ENCODE measurements at regions not wholly inside any gene's neighbourhood (a gene's known extent, or its start where the extent isn't known, plus 50 kb on each side); places are given as distances from the start of the nearest gene placed in this dataset.

DNA sequence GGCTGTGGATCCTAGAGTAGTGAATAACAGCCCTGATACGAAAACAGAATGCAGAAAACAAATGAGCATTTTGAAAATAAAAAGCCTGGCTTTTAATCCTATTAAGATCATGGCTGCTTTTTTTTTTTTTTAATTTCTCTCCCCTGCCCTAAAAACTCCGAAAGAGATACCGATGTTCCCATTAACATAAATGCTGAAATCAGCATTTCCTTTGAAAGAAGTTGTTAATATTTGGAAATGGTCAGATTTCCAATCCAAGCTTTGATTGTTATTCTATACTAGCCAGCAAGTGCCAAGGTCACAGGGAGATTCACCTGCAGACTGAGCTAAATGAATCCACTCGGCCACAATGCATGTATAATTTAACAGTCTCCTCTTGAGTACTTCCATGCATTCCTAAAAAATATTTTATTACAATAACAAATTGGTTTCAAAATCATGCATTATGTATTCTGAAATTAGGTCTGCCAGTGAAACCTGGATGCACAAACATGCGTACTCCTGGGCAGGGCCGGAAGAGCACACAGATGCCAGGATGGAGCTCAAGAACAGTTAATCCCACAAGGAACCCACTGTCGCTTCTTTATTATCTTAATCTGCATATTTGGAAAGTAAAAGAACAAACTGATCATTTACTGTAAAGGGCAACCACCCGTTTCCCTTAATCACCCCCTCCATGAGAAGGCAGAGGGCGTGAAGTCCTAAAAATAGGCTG lies 521.5 kb upstream of the ZFHX3 start:
- TF ChIP-seq, protein P1, sequence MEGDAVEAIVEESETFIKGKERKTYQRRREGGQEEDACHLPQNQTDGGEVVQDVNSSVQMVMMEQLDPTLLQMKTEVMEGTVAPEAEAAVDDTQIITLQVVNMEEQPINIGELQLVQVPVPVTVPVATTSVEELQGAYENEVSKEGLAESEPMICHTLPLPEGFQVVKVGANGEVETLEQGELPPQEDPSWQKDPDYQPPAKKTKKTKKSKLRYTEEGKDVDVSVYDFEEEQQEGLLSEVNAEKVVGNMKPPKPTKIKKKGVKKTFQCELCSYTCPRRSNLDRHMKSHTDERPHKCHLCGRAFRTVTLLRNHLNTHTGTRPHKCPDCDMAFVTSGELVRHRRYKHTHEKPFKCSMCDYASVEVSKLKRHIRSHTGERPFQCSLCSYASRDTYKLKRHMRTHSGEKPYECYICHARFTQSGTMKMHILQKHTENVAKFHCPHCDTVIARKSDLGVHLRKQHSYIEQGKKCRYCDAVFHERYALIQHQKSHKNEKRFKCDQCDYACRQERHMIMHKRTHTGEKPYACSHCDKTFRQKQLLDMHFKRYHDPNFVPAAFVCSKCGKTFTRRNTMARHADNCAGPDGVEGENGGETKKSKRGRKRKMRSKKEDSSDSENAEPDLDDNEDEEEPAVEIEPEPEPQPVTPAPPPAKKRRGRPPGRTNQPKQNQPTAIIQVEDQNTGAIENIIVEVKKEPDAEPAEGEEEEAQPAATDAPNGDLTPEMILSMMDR (IDR thresholded peaks at IDR 0.05; ENCODE audit: low read depth, low read length, poor library complexity, severe bottlenecking), result no peak
- no peak for TF ChIP-seq EZH2phosphoT487 (IDR thresholded peaks at IDR 0.05; ENCODE audit: borderline replicate concordance, low read length)

Measured in DOHH2 (cell line).